GM19372 (cell line): ENCODE measurements at regions not wholly inside any gene's neighbourhood (a gene's known extent, or its start where the extent isn't known, plus 50 kb on each side); places are given as distances from the start of the nearest gene placed in this dataset.

Source experiments
- ATAC-seq: cut with Tn5 transposase; IDR thresholded peaks from one replicate; pipeline ENCODE4 v1.9.1; 2021; ENCODE audit warnings: mild to moderate bottlenecking, low read depth, moderate library complexity; ENCODE audit not compliant: unreplicated experiment

DNA sequence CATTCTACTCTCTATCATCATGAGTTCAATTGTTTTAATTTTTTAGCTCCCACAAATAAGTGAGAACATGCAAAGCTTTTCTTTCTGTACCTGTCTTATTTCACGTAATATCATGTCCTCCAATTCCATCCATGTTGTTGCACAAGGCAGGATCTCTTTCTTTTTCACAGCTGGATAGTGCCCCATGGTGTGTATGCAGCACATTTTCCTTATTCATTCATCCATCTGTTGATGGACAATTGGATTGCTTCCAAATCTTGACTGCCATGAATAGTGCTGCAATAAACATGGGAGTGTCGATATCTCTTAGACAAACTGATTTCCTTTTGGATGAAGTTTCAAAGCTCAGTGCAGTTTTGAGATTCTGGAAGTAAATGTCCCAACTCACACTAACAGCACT, 326.9 kb downstream of the FGF9 start:
- no peak for ATAC-seq

DNA sequence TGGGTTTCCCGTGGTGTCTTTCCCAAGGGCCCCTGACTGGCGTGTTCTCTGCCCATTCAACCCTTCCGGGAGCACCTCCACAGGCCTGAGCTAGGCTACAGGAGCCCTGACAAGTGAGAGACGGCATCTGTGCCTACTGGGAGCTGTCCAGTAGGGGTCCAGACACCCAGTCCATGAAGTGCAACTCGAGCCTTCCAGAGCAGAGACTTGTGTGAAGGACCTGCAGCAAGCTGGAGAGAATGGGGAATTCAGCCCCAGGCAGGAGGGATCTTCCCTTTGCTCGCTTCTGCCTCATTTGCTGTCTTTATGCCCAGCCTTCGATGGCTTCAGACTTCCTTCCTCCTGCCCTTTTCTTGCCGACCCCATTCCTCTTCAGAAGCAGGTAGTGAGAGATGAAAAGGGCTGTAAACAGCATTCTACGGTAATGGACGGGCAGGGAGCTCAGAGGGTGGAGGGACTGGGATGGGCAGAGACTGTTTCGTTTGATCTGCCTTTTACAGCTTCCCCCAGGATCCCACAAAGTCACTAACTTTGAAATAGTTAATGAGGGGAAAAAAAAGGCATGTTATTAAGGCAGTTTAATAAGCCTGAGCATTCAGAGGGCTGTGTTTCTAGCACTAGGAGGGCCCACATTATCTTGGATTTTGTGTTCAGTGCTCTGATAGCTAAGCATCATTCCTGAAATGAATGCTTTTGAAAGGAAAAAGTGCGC, 327.6 kb downstream of the FGF9 start:
- no peak for ATAC-seq

DNA sequence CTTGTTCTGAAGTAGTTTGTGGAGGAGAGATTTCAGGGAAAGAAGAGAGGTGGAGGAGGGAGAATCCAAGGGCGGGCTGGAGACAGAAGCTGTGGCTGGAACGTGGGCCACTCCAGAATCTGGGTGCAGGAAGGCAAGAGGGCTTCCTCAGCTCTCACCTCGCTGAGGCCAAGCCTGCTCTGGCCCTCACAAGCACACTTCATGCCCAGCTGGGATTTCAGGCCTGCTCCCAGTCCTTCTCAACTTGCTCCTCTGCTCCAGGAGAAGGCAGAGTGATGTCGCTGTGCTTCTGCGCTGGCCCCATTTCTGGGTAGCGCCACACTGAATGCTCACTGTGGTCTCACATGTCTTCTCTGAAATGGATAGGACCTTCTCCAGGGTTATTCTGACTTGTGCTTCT, 328.8 kb downstream of the FGF9 start:
- no peak for ATAC-seq

DNA sequence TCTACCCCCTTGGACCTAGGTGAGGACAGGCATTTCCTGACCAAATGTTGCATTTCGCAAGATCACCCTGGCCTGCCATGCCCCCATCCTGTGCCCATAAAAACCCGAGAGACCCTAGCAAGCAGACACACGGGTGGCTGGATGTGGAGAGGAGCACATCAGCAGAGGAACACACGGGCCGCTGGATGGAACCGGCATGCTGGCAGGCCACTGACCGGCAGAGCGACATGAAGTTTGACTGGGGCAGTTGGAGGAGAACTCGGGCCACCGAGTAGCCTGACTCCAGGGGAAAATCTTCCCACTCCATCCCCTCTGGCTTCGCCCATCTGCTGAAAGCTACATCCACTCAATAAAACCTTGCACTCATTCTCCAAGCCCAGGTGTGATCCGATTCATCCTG, 329.3 kb downstream of the FGF9 start:
- ATAC-seq: no peak

DNA sequence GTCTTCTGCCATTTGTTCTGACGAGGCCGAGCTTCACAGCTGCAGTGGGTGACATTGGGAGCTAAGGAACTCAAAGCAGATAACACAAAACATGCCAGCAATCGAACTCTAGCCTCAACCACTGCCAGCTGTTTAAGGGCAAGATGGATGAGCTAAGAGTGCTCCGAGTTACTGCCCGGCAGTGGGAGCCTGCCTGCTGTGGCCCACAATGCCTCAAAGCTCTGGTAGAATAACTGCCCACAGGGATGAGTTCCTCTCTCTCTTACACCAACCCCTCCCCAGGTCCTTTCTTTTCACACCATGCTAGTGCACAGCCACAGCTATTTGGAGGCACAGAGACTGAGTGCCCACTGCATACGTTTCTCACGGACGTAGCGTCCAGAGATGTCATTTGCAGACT, 330.5 kb downstream of the FGF9 start:
- ATAC-seq: no peak

DNA sequence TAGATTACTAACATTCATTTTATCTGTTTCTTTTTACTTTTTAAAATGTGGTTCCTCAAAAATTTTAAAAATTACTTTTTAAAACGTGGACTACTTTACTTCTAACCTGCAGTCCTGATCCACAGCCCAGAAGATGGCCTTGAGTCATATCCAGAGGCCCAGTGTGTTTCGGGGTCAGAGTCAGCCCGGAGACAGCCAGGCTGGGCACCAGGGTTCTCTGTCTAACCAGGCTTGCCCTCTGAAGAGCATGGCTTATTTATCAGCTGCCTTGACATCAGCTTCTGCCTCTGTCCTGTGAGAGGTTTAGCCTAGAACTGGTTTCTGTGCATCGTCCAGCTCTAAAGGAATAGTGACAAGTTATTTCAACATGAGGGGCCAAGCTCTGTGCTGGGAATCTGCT, 332.0 kb downstream of the FGF9 start:
- no peak for ATAC-seq

DNA sequence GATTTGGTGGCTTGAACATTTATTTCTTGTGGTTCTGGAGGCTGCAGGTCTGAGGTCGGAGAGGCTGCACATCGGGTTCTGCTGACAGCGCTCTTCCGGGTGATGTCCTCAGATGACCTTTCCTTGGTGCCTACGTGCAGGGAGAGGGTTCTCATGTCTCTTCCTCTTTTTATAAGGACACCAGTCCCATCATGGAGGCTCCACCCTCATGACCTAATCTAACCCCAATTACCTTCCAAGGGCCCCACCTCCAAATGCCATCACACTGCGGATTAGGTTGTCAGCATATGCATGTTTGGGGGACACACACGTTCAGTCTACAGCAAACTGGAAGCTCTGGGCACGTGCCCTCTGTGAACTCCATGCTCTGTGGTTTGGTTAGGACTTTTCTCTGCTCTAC, 338.6 kb downstream of the FGF9 start:
- ATAC-seq: no peak

DNA sequence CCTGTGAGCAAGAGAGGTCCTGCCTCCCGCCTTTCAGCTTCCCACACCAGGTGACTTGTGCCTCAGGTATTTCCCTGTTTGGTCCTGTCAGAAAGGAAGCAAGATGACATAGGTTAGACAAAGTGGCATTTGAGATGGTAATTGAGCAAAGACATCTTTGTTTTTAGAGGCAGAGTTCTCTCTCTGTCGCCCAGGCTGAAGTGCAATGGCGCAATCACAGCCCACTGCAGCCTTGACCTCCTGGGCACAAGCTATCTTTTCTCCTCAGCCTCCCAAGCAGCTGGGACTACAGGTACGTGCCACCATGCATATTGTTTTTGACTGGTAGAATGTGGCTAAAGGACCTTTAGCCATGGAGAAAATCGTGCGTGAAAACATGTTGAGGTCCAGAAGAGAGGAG, 339.1 kb downstream of the FGF9 start:
- ATAC-seq: no peak

DNA sequence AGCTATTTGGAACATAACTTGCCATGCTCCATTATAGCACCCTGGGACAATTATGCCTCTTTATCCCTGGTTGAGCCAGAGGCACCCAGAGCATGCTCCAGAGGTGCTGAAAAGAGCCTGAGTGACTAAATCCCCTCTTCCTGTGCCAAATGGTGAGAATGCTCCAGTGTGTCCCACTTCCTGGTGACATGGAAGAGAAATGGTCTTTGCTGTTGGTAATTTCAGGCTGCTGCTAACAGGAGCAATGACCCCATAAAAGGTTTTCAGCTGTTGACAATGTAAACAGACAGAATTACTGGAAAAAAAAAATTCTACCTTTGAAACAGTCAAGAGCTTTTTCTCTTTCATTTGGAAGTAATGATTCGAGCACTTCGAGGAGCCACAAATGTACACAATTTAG, 341.8 kb downstream of the FGF9 start:
- ATAC-seq: no peak

DNA sequence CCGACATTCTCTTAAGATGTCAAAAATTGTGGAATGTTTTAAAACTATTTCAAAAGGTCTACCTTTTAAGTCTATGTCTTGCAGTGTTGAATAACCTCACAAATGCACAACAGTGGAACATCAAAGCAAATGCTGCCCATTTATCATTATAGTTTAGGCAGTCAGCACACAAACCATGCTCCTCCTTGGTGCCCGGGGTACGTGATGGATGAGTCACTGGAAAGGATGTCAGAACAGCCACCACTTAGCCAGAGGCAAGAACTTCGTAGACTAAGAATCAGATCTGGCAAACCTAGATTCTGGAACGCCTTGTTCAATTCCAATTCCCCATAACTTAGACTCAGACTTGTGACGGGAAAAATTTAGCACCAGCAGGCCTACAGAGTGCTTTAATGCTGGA, 343.6 kb downstream of the FGF9 start:
- no peak for ATAC-seq

DNA sequence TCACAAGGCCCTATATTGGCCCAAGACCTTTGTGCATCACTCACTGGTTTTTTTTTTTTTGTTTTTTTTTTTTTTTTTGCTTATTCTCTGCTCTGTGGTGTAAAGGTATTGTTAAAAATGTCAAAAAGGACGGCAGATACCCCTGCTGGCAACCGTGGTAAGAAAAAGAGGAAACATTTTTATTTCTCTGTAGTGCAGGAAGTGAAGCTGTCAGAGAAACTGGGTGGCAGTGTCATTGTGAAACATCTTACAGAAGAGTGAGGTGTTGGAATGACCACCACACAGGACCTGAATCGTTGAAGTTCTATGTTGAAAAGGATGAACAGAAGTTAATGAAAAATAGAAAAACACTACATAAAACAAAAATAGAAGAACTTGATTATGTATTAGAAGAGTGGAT, 346.4 kb downstream of the FGF9 start:
- ATAC-seq: peak; percentile 81

DNA sequence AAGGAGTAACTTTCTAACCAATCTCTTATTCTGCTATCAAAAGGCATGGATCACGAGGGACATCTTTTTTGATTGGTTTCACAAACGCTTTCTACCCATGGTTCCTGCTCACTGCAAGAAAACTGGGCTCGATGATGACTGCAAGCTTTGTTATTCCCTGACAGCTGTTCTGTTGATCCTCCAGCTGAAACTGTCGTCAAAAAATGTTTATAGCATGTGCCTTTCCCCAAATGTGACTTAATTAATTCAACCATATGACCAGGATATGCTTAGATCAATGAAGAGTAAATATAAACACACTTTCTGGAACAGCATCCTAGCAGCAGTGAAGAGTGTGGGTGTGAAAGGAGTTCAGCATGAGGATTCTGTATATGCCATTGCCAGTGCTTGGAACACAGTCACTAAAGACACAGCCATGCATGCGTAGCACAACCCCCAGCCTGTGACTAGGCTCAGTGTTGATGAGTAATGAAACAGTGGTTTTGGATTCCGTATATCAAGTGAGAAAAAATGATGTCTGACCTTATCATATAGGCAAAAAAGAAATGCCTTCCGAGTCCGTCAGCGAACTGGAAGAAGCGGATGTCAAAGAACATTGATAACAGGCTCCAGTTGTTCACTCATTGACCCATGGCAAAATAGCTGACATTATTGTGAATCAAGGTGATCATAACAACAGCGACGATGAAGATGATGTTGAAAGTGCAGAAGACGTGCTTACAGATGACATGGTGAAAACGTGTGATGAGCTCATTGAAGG, 347.4 kb downstream of the FGF9 start:
- ATAC-seq: no peak

DNA sequence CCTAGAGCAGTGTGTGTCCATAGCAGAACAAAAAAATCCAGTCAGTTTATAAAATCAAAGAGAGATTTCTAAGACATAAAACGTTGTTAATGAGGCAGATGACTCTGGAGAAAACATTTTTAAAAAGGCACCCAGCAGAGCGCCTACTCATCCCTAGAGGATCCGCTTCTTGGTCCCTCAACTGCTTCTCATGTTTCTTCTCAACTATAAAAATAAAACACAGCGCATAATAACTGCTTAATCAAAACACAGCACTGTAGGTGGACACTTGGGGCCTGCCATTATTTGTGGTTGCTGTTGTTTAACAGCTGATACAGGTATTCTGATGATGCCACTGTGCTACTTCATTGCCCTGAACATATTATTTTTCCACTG, 347.9 kb downstream of the FGF9 start:
- no peak for ATAC-seq

DNA sequence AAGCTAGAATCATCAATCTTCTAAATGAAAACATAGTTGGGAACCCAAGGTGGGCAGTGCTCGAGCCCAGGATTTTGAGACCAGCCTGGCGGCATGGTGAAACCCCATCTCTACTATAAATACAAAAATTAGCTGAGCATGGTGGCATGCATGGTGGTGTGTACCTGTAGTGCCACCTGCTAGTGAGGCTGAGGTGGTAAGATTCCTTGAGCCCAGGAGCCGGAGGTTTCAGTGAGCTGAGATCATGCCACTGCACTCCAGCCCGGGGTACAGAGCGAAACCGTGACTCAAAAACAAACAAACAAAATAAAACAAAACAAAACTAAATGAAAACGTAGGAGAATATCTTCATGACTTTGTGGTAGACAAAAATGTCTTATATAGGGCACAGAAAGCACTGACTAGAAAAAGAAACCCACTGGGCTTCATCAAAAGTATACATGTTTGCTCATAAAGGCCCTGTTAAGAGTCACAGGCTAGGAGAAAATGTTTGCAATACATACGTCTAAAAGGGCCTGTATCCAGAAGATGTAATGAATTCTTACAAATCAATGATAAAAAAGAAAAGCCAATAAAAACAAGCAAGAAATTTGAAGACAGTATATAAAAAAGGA, 353.6 kb downstream of the FGF9 start:
- no peak for ATAC-seq

DNA sequence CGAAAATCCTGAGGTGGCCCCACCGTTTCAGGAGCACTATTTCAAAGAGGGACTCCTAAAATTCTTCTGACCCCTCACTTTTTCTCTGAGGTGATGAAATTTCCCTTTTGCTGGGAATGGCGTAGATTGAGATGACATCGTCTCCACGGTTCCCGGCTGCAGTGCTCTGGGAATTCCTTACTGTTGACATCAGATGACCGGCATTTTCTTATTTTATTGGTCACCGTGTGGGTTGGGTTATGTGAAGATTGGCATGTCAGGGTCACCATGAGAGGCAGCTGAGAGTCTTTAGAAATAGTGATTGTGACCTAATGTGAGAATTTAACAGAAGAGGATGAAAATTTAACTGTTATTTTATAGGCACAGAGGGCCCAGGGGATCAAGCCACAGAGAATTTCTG, 356.7 kb downstream of the FGF9 start:
- ATAC-seq: no peak

DNA sequence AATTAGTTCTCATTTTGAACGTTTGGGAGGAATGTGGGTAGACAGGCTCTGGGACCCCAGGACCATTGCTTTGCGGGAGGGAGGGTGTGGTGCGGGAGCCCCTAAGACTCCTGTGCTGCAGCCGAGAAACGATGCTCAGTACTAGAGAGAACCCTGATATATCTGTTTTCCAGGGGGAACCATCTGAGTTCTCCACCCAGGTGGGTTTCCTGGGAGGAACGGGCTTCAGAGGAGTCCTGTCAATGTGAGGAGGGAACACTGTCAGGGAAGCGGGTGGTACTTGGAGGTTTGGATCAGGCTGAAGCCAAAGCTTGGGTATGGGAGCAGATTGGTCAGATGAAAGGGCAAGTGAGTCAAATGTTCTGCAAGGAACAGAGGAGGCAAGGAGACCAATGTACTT, 358.0 kb downstream of the FGF9 start:
- no peak for ATAC-seq

DNA sequence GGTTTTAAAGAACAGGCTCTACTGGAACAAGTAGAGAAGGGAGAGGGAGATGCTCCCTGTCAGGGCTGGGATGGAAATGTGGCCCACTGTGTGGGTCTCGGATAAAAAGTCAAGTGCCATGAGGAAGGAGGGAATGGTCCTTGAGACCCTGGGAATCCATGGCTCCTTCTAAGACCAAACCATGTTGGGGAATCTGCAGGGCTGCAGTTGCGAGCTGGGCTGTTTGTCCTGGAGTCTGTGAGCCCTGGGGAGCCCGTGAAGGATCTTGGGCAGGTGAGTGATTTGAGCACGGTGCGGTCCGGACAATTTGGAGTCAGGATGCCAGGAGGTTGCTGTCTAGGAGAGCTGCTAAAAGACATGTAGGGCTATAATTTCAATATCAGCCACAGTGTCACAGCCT, 359.4 kb downstream of the FGF9 start:
- no peak for ATAC-seq

DNA sequence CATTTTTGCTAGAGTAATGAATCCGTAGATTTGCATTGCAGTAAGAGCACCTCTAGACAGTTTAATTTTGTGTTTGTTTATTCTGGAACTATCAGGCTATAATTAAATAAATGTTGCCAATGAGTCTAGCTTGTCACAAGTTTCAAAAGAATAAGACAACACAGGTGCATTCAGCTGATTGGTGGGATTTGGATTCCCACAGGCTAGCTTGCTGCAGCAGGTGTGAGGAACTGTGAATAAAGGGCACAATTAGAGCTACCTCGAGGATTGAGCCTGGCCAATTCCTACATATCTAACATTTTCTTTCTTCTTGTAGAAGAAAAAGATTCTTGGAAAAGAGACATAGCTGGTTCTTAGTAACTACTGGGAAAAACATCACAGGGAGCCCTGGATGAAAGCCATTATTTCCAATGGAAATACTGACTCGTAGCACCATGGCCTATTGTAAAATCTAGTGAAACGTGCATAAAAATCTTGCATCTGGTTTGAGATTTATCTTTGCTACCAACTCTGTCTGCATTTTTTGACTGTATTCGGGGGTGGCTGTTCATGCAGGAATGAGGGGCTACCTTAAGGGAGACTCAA, 360.9 kb downstream of the FGF9 start:
- no peak for ATAC-seq

DNA sequence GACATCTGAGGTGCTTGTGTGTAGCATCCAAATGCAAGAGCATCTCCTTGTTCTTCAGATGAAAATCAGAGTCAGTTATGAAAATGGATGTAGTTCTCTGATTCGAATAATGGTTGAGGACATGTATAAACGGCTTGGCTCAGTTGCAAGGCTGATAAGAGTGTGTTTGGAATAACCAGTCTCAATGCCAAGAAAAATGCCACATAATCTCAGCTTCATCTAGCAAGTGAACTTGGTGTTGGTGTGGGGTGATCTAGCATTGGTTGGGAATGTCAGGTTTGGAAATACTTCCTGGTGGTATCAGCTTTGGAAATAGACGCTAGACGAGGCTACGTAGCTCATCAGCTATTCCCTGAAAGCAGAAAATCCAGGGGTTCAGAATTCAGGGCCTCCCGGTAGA, 362.0 kb downstream of the FGF9 start:
- no peak for ATAC-seq

DNA sequence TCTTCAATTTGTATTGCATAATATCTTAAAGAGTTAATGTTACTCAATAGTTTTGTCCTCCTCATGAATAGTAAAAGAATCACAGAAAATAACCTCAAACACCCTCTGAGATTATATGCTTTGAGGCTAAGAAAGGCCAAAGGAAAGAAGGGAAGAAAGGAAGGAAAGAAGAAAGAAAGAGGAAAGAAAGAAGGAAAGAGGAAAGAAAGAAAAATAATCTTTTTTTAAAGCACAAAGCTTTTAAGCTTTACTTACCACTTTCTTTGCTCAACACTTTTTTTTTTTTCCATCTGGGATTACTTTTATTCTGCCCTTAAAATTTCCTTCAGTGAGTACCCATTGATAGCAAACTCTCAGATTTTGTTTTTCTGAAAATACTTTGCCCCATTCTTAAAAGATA, 369.1 kb downstream of the FGF9 start:
- no peak for ATAC-seq

DNA sequence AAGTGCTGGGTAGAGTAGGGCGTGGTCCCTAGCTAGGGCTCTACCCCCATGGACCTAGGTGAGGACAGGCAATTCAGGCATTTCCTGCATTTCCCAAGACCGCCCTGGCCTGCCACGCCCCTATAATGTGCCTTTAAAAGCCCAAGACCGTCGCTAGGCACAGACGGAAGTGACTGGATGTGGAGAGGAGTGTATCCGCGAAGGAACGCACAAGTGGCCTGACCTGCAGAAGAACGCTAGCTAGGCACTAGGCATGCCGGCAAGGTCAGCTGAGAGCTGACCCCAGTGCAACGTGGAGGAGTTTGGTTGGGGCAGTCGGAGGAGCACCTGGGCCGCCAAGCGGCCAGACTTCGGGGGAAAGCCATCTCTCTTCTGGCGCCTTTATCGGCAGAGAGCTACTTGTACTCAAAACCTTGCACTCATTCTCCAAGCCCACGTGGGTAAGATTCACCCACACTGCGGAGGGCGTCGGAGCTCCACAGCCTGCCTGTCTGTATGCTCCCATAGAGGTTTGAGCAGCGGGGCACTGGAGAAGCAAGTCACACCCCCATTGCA, 370.0 kb downstream of the FGF9 start:
- ATAC-seq: no peak
